IMR-90 (cell line): ENCODE measurements at regions not wholly inside any gene's neighbourhood (a gene's known extent, or its start where the extent isn't known, plus 50 kb on each side); places are given as distances from the start of the nearest gene placed in this dataset.

Experiments
- ATAC-seq: fragments of 200-7000 bp; cut with Tn5 transposase; 2 replicates; pipeline ENCODE4 v1.9.1; 2020; ENCODE audit warnings: low read depth, mild to moderate bottlenecking, moderate library complexity
- BruUV-seq: library from RNA; stranded (reverse); fragments of 400-500 nt; replicated peaks from 2 replicates; lab custom pipeline; 2021; lab: Mats Ljungman, UMichigan
- CTCF ChIA-PET: fragments of 300-600 bp; formaldehyde crosslinking; extraction: SDS; loops from one replicate; lab custom pipeline; 2021; ENCODE audit warnings: antibody characterized with exemption; lab: Yijun Ruan, JAX
- POLR2A ChIA-PET: fragments of 300-600 bp; sonication (Branson Sonifier 250); formaldehyde crosslinking; loops from one replicate; lab custom pipeline; 2022; ENCODE audit warnings: antibody characterized with exemption; ENCODE audit not compliant: unreplicated experiment; lab: Charles Lee
- DNase-seq: peaks from one replicate; pipeline ENCODE4 v3.0.0; 2013
- H2AFZ ChIP-seq: replicated peaks from 2 replicates; pipeline ENCODE3; 2013; ENCODE audit warnings: low read length, mild to moderate bottlenecking; ENCODE audit not compliant: poor library complexity
- H2AK5ac ChIP-seq: 2 replicates; pipeline ENCODE4 v1.6.1; 2013; ENCODE audit warnings: low read depth, low read length, inconsistent platforms
- H2AK9ac ChIP-seq: replicated peaks from 2 replicates; pipeline ENCODE3; 2013; ENCODE audit warnings: mild to moderate bottlenecking, low read depth, low read length, moderate library complexity; ENCODE audit not compliant: poor library complexity
- H2BK120ac ChIP-seq: 2 replicates; pipeline ENCODE4 v1.6.1; 2013; ENCODE audit warnings: low read depth, low read length, inconsistent platforms
- H2BK15ac ChIP-seq: 3 replicates; pipeline ENCODE4 v1.6.1; 2013; ENCODE audit warnings: low read depth, low read length, inconsistent platforms
- H2BK20ac ChIP-seq: 2 replicates; pipeline ENCODE4 v1.6.1; 2013; ENCODE audit warnings: low read depth, mild to moderate bottlenecking, inconsistent platforms, low read length, moderate library complexity
- H2BK5ac ChIP-seq: 2 replicates; pipeline ENCODE4 v1.6.1; 2013; ENCODE audit warnings: mild to moderate bottlenecking, low read depth, low read length, inconsistent platforms; ENCODE audit not compliant: poor library complexity, severe bottlenecking
- H3K14ac ChIP-seq: replicated peaks from 2 replicates; pipeline ENCODE4 v1.6.1; 2013; ENCODE audit warnings: low read depth, low read length, inconsistent platforms
- H3K18ac ChIP-seq: 2 replicates; pipeline ENCODE4 v1.6.1; 2013; ENCODE audit warnings: low read depth, low read length, control low read depth
- H3K23ac ChIP-seq: 2 replicates; pipeline ENCODE4 v1.6.1; 2013; ENCODE audit warnings: low read depth, low read length, inconsistent platforms
- H3K27ac ChIP-seq: 2 replicates; pipeline ENCODE4 v1.5.1; 2013; ENCODE audit warnings: mild to moderate bottlenecking, control low read depth, low read length; ENCODE audit not compliant: insufficient read depth
- H3K27me3 ChIP-seq: 2 replicates; pipeline ENCODE4 v1.6.1; 2013; ENCODE audit warnings: low read length; ENCODE audit not compliant: control insufficient read depth, insufficient read depth
- H3K36me3 ChIP-seq: 2 replicates; pipeline ENCODE4 v1.6.1; 2013; ENCODE audit warnings: low read length, mixed read lengths; ENCODE audit not compliant: control insufficient read depth, insufficient read depth
- H3K4ac ChIP-seq: 2 replicates; pipeline ENCODE4 v1.6.1; 2013; ENCODE audit warnings: low read depth, low read length, inconsistent platforms
- H3K4me1 ChIP-seq: 2 replicates; pipeline ENCODE4 v1.6.1; 2013; ENCODE audit warnings: low read length, mixed read lengths; ENCODE audit not compliant: control insufficient read depth, insufficient read depth
- H3K4me2 ChIP-seq: 2 replicates; pipeline ENCODE4 v1.6.1; 2013; ENCODE audit warnings: low read depth, mild to moderate bottlenecking, control low read depth, low read length, moderate library complexity
- H3K4me3 ChIP-seq: 2 replicates; pipeline ENCODE4 v1.5.1; 2013; ENCODE audit warnings: low read depth, mild to moderate bottlenecking, control low read depth, low read length, moderate library complexity; ENCODE audit not compliant: insufficient read depth
- H3K56ac ChIP-seq: 2 replicates; pipeline ENCODE4 v1.6.1; 2013; ENCODE audit warnings: low read length, inconsistent platforms; ENCODE audit not compliant: insufficient read depth; ENCODE audit errors: extremely low read depth
- H3K79me1 ChIP-seq, 2 experiments: 2 replicates each; pipeline ENCODE4 v1.6.1; 2013; ENCODE audit warnings: low read length in 2 of 2, inconsistent platforms in 1 of 2, low read depth in 1 of 2
- H3K9ac ChIP-seq: 2 replicates; pipeline ENCODE4 v1.6.1; 2013; ENCODE audit warnings: low read depth, low read length, control low read depth
- H3K9me1 ChIP-seq: 2 replicates; pipeline ENCODE4 v1.6.1; 2013; ENCODE audit warnings: low read length, inconsistent platforms; ENCODE audit not compliant: insufficient read depth
- H3K9me3 ChIP-seq: 2 replicates; pipeline ENCODE4 v1.6.1; 2013; ENCODE audit warnings: low read length; ENCODE audit not compliant: control insufficient read depth, insufficient read depth
- H4K20me1 ChIP-seq: 2 replicates; pipeline ENCODE4 v1.6.1; 2013; ENCODE audit warnings: low read length, inconsistent platforms; ENCODE audit not compliant: insufficient read depth
- H4K5ac ChIP-seq: 2 replicates; pipeline ENCODE4 v1.6.1; 2013; ENCODE audit warnings: mild to moderate bottlenecking, low read depth, low read length, control low read depth
- H4K8ac ChIP-seq, 2 experiments: 2 replicates each; pipeline ENCODE4 v1.6.1; 2013; ENCODE audit warnings: low read depth in 2 of 2, low read length in 2 of 2, control low read depth in 1 of 2, inconsistent platforms in 1 of 2
- H4K91ac ChIP-seq: 2 replicates; pipeline ENCODE4 v1.6.1; 2013; ENCODE audit warnings: low read depth, low read length, inconsistent platforms; ENCODE audit not compliant: insufficient read depth
- CEBPB ChIP-seq: IDR thresholded peaks from 2 replicates; pipeline ENCODE4 v1.6.1; 2012; ENCODE audit warnings: low read depth, low read length, improper control_type of control experiment
- SMC3 ChIP-seq: fragments of 150-350 bp; IDR thresholded peaks from 2 replicates; pipeline ENCODE4 v1.6.1; 2016; ENCODE audit warnings: low read depth, mild to moderate bottlenecking, antibody characterized with exemption, low read length, moderate library complexity
- WGBS, 2 experiments: methylation state at CpG; one replicate each; pipeline versions ENCODE4 v1.1.5 to v1.1.7; 2013; ENCODE audit warnings: missing lambda C conversion rate in 2 of 2; ENCODE audit not compliant: insufficient read length in 1 of 2; ENCODE audit errors: extremely low coverage in 2 of 2; 5-methylcytosine and 5-hydroxymethylcytosine counted together
- dilution Hi-C: fragments of 300-500 bp; cut with HindIII; formaldehyde crosslinking; loops from one replicate; pipeline ENCODE4 v1.14.3; 2018; ENCODE audit warnings: low sequenced_read_pairs; ENCODE audit not compliant: unreplicated experiment
- in situ Hi-C: fragments of 300-500 bp; cut with MboI; formaldehyde crosslinking; loops from 3 replicates; pipeline ENCODE4 v1.14.3; 2019; ENCODE audit warnings: low sequenced_read_pairs, inconsistent platforms, mixed read lengths
- intact Hi-C: fragments of 100-400 bp; cut with micrococcal nuclease; formaldehyde crosslinking; loops from 2 replicates; pipeline ENCODE4 v1.10.0; 2022

DNA sequence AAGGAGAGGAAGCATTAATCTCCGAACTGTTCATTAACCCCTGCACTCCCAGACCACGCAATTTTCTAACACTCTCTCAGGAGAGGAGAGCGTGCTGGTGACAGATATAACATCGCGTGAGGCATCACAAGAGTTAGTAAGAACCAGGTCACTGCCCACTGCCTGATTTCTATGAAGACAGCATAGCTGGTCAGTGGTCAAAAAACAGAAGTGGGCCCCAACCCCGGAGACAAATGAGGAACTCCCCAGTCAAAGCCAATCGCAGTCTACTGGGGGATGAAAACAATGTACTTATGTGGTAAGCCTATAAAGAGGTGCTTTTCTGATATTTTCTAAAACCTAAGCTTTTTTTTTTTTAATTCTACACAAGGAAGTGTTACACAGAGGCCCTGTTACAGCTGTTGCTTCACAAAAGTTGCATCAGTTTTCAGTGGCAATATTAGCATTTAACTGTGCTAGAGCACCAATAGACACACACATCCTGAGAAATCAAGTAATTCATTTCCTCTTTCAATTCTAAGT is 231.8 kb upstream of the IRF2BP2 start:
- POLR2A ChIA-PET = no interaction called here
- peak overlapping the region; percentile 26; the same call in 1 of the 2 replicates for H4K91ac ChIP-seq
- dilution Hi-C loops = loop anchor here (25.0 kb wide), 1 partner anchor 104 kb away; no protein-coding TSS in a partner anchor
- H4K8ac ChIP-seq = 0 out of 4 replicates have a peak overlapping the region, but pooled peaks of 1 of the 2 experiments have one; percentile 10
- H3K18ac ChIP-seq = peak overlapping the region; percentile 42; the same call in 1 of the 2 replicates
- H2BK15ac ChIP-seq = no peak overlapping the region
- H3K27me3 ChIP-seq = no peaks in the 10 kb centered on the region
- no peak for ATAC-seq
- no TSS peak for BruUV-seq
- H2AK5ac ChIP-seq = no peak overlapping the region
- peak overlapping the region; percentile 34; the same call in 1 of the 2 replicates for H4K5ac ChIP-seq
- peak overlapping the region; percentile 14; the same call in 1 of the 2 replicates for H3K4ac ChIP-seq
- H3K79me1 ChIP-seq = no peaks in the 10 kb centered on the region
- TF ChIP-seq SMC3 = no peak
- TF ChIP-seq CEBPB = peak; percentile 67; the same call in 1 of the 2 replicates
- no peak overlapping the region for H3K4me2 ChIP-seq
- H4K20me1 ChIP-seq = no peaks in the 10 kb centered on the region
- H3K27ac ChIP-seq = no peak overlapping the region
- no peaks in the 10 kb centered on the region; the same call in 1 of the 2 replicates for H3K9me1 ChIP-seq
- no peak overlapping the region for H2BK5ac ChIP-seq
- H3K4me3 ChIP-seq = no peak overlapping the region
- H2BK20ac ChIP-seq = peak overlapping the region; percentile 20; the same call in 1 of the 2 replicates
- H3K56ac ChIP-seq = no peak overlapping the region
- peaks cover 7% of the 10 kb centered on the region for H3K4me1 ChIP-seq
- intact Hi-C loops = no loop called here
- peak; percentile 30 for DNase-seq
- H3K23ac ChIP-seq = no peak overlapping the region
- H3K36me3 ChIP-seq = no peaks in the 10 kb centered on the region
- H3K9me3 ChIP-seq = no peaks in the 10 kb centered on the region
- WGBS, 2 experiments = 80% methylated on average over 2 of the region's 7 CpGs; no CpG with 5 or more reads in 1 of the 2 experiments
- CTCF ChIA-PET = no interaction called here
- no peak overlapping the region for H3K9ac ChIP-seq
- no peak overlapping the region for H3K14ac ChIP-seq
- H2BK120ac ChIP-seq = no peak overlapping the region
- in situ Hi-C loops = no loop called here
- no peak overlapping the region for H2AK9ac ChIP-seq
- H2AFZ ChIP-seq = no peak overlapping the region
